H9 (cell line): ENCODE measurements at regions not wholly inside any gene's neighbourhood (a gene's known extent, or its start where the extent isn't known, plus 50 kb on each side); places are given as distances from the start of the nearest gene placed in this dataset.
A peak's percentile ranks its signal among the peaks of the same experiment; 100 is the strongest.

Experiments used
- DNase-seq: peaks from one replicate; pipeline ENCODE4 v3.0.0-alpha.2; 2017
- H2AFZ ChIP-seq: one replicate; pipeline ENCODE4 v1.6.1; 2013; ENCODE audit warnings: mild to moderate bottlenecking, low read length, control low read depth, moderate library complexity
- H2AK5ac ChIP-seq: 2 replicates; pipeline ENCODE4 v1.6.1; 2013; ENCODE audit warnings: low read length, control low read depth, mixed read lengths; ENCODE audit not compliant: insufficient read length
- H2BK120ac ChIP-seq: one replicate; pipeline ENCODE4 v1.6.1; 2013; ENCODE audit warnings: low read depth, mild to moderate bottlenecking, low read length, control low read depth, inconsistent platforms; ENCODE audit not compliant: poor library complexity, severe bottlenecking
- H2BK12ac ChIP-seq: 2 replicates; pipeline ENCODE4 v1.6.1; 2013; ENCODE audit warnings: low read length, control low read depth, mixed read lengths, low read depth; ENCODE audit not compliant: insufficient read length
- H2BK15ac ChIP-seq: 2 replicates; pipeline ENCODE4 v1.6.1; 2013; ENCODE audit warnings: low read depth, low read length, control low read depth
- H2BK20ac ChIP-seq: one replicate; pipeline ENCODE4 v1.6.1; 2013; ENCODE audit warnings: low read depth, mild to moderate bottlenecking, low read length, control low read depth, inconsistent platforms; ENCODE audit not compliant: poor library complexity, severe bottlenecking
- H2BK5ac ChIP-seq: 2 replicates; pipeline ENCODE4 v1.6.1; 2013; ENCODE audit warnings: low read length, control low read depth, mixed read lengths; ENCODE audit not compliant: insufficient read length
- H3K14ac ChIP-seq: 2 replicates; pipeline ENCODE4 v1.6.1; 2013; ENCODE audit warnings: low read length, control low read depth; ENCODE audit not compliant: insufficient read depth
- H3K18ac ChIP-seq: 2 replicates; pipeline ENCODE4 v1.6.1; 2013; ENCODE audit warnings: low read depth, mild to moderate bottlenecking, mixed read lengths, low read length, control low read depth; ENCODE audit not compliant: insufficient read length
- H3K23ac ChIP-seq: 2 replicates; pipeline ENCODE4 v1.6.1; 2013; ENCODE audit warnings: low read length, control low read depth, mixed read lengths, low read depth; ENCODE audit not compliant: insufficient read length
- H3K23me2 ChIP-seq: 2 replicates; pipeline ENCODE4 v1.6.1; 2013; ENCODE audit warnings: low read depth, mild to moderate bottlenecking, mixed read lengths, low read length, control low read depth; ENCODE audit not compliant: insufficient read length, poor library complexity, severe bottlenecking
- H3K27ac ChIP-seq: 2 replicates; pipeline ENCODE4 v1.5.1; 2013; ENCODE audit warnings: low read length, control low read depth, mixed read lengths, low read depth; ENCODE audit not compliant: insufficient read length
- H3K27me3 ChIP-seq: 2 replicates; pipeline ENCODE4 v1.6.1; 2013; ENCODE audit warnings: low read length, control low read depth, inconsistent platforms; ENCODE audit not compliant: insufficient read depth
- H3K4ac ChIP-seq: 2 replicates; pipeline ENCODE4 v1.6.1; 2013; ENCODE audit warnings: low read depth, mild to moderate bottlenecking, control low read depth, inconsistent platforms, low read length, moderate library complexity
- H3K4me1 ChIP-seq: 2 replicates; pipeline ENCODE4 v1.6.1; 2013; ENCODE audit warnings: low read length, control low read depth, inconsistent platforms; ENCODE audit not compliant: insufficient read depth
- H3K4me2 ChIP-seq: 2 replicates; pipeline ENCODE4 v1.6.1; 2013; ENCODE audit warnings: low read length, control low read depth, mixed read lengths; ENCODE audit not compliant: insufficient read length, insufficient read depth
- H3K56ac ChIP-seq: 2 replicates; pipeline ENCODE4 v1.6.1; 2013; ENCODE audit warnings: low read depth, mild to moderate bottlenecking, mixed read lengths, low read length, control low read depth; ENCODE audit not compliant: insufficient read length
- H3K79me1 ChIP-seq: 2 replicates; pipeline ENCODE4 v1.6.1; 2013; ENCODE audit warnings: low read depth, mild to moderate bottlenecking, moderate library complexity, low read length, control low read depth, inconsistent platforms; ENCODE audit not compliant: insufficient read depth, poor library complexity, severe bottlenecking
- H3K79me2 ChIP-seq: 2 replicates; pipeline ENCODE4 v1.6.1; 2013; ENCODE audit warnings: low read length, control low read depth, inconsistent platforms; ENCODE audit not compliant: insufficient read depth
- H3K9ac ChIP-seq: 2 replicates; pipeline ENCODE4 v1.6.1; 2013; ENCODE audit warnings: low read length, control low read depth, mixed read lengths; ENCODE audit not compliant: insufficient read length; ENCODE audit errors: extremely low read depth
- H3K9me3 ChIP-seq: one replicate; pipeline ENCODE4 v1.6.1; 2013; ENCODE audit warnings: low read depth, low read length, inconsistent platforms; ENCODE audit not compliant: control insufficient read depth
- H3T11ph ChIP-seq: one replicate; pipeline ENCODE4 v1.6.1; 2013; ENCODE audit warnings: mild to moderate bottlenecking, low read length, control low read depth, inconsistent platforms
- H4K20me1 ChIP-seq: one replicate; pipeline ENCODE4 v1.6.1; 2013; ENCODE audit not compliant: control insufficient read depth, insufficient read length, insufficient read depth
- H4K5ac ChIP-seq: 2 replicates; pipeline ENCODE4 v1.6.1; 2013; ENCODE audit warnings: low read depth, mild to moderate bottlenecking, mixed read lengths, low read length, control low read depth; ENCODE audit not compliant: insufficient read length
- H4K8ac ChIP-seq: replicated peaks from 2 replicates; pipeline ENCODE4 v1.6.1; 2013; ENCODE audit warnings: low read length, control low read depth, mixed read lengths, low read depth; ENCODE audit not compliant: insufficient read length
- H4K91ac ChIP-seq: 2 replicates; pipeline ENCODE4 v1.6.1; 2013; ENCODE audit warnings: low read depth, mild to moderate bottlenecking, moderate library complexity, mixed read lengths, low read length, control low read depth; ENCODE audit not compliant: insufficient read length
- H3K27ac Mint-ChIP-seq, 3 experiments: 2 replicates in 2 of 3; 3 replicates in 1 of 3; pipeline ENCODE4 v1.8.0; 2020 to 2021; ENCODE audit warnings: mixed read lengths in 3 of 3, mild to moderate bottlenecking in 1 of 3, moderate library complexity in 1 of 3
- H3K27me3 Mint-ChIP-seq: 2 replicates; pipeline ENCODE4 v1.8.0; 2021; ENCODE audit warnings: low read depth, mild to moderate bottlenecking, moderate library complexity, mixed read lengths
- H3K36me3 Mint-ChIP-seq, 3 experiments: 2 replicates in 2 of 3; 3 replicates in 1 of 3; pipeline ENCODE4 v1.8.0; 2020 to 2021; ENCODE audit warnings: low read depth in 3 of 3, mixed read lengths in 3 of 3; ENCODE audit not compliant: insufficient read depth in 1 of 3
- H3K4me1 Mint-ChIP-seq, 2 experiments: 2 replicates each; pipeline ENCODE4 v1.8.0; 2020; ENCODE audit warnings: mixed read lengths in 2 of 2
- H3K4me3 Mint-ChIP-seq, 2 experiments: 2 replicates in 1 of 2; 3 replicates in 1 of 2; pipeline ENCODE4 v1.8.0; 2020 to 2021; ENCODE audit warnings: mild to moderate bottlenecking in 2 of 2, mixed read lengths in 2 of 2, moderate library complexity in 1 of 2
- H3K9me3 Mint-ChIP-seq, 2 experiments: 2 replicates in 1 of 2; 3 replicates in 1 of 2; pipeline ENCODE4 v1.8.0; 2020; ENCODE audit warnings: mild to moderate bottlenecking in 2 of 2, mixed read lengths in 2 of 2, moderate library complexity in 1 of 2
- WGBS: extraction: QIAGEN DNeasy Blood & Tissue Kit; methylation state at CpG from one replicate; pipeline ENCODE4 v1.1.7; 2013; ENCODE audit warnings: missing lambda C conversion rate, low lambda C conversion rate, mixed read lengths; ENCODE audit not compliant: insufficient read length; ENCODE audit errors: extremely low coverage; 5-methylcytosine and 5-hydroxymethylcytosine counted together
- TF ChIP-seq, protein P1 (sequence below): fragments of 200-600 bp; sonication (generic); conservative IDR thresholded peaks from 3 replicates; pipeline ENCODE4 v1.8.0; 2021; ENCODE audit warnings: antibody characterized with exemption, mild to moderate bottlenecking

DNA sequence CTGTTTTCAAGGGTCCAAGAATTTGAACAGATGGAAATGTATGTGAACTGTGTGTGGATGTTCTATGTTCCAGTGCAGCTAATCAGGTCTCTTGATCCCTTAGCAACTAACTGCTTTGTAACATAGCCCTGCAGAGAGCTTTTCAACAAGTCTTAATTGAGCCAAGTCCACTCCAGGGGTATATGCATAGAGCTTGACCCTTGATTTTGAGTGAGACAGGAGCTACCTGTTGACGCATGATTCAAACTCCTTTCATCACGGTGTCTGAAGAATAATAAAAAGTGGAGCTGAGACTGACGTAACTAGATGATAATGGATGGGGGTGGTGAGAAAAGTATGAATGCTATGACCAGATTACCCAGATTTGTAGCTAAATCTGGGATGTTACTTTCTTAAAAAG, 93.3 kb upstream of the CCDC54 start:
- peaks cover 10% of the 10 kb centered on the region for H3K4me1 ChIP-seq
- no peak overlapping the region for H2AFZ ChIP-seq
- H2BK5ac ChIP-seq: no peak overlapping the region
- H3K4me3 Mint-ChIP-seq: no peak overlapping the region; a peak in 2 of 5 replicates
- H2BK12ac ChIP-seq: no peak overlapping the region
- H4K5ac ChIP-seq: no peak overlapping the region
- H3K23ac ChIP-seq: no peak overlapping the region
- no peak overlapping the region for H4K8ac ChIP-seq
- peaks cover 35 to 37% of the 10 kb centered on the region in 2 experiments for H3K4me1 Mint-ChIP-seq
- no peaks in the 10 kb centered on the region; the same call in 1 of the 2 replicates for H3K27me3 ChIP-seq
- H3K14ac ChIP-seq: no peak overlapping the region
- no CpG with 5 or more reads among the region's 3 CpGs for WGBS
- H3K9me3 Mint-ChIP-seq: peaks cover 7 to 10% of the 10 kb centered on the region in 2 experiments
- H3K23me2 ChIP-seq: no peaks in the 10 kb centered on the region
- TF ChIP-seq, protein P1, sequence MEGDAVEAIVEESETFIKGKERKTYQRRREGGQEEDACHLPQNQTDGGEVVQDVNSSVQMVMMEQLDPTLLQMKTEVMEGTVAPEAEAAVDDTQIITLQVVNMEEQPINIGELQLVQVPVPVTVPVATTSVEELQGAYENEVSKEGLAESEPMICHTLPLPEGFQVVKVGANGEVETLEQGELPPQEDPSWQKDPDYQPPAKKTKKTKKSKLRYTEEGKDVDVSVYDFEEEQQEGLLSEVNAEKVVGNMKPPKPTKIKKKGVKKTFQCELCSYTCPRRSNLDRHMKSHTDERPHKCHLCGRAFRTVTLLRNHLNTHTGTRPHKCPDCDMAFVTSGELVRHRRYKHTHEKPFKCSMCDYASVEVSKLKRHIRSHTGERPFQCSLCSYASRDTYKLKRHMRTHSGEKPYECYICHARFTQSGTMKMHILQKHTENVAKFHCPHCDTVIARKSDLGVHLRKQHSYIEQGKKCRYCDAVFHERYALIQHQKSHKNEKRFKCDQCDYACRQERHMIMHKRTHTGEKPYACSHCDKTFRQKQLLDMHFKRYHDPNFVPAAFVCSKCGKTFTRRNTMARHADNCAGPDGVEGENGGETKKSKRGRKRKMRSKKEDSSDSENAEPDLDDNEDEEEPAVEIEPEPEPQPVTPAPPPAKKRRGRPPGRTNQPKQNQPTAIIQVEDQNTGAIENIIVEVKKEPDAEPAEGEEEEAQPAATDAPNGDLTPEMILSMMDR: no peak
- no peak overlapping the region for H3T11ph ChIP-seq
- H4K20me1 ChIP-seq: no peaks in the 10 kb centered on the region
- H2BK15ac ChIP-seq: no peak overlapping the region
- H3K4me2 ChIP-seq: no peak overlapping the region
- no peak overlapping the region for H3K9ac ChIP-seq
- H3K9me3 ChIP-seq: no peaks in the 10 kb centered on the region
- H2BK20ac ChIP-seq: no peak overlapping the region
- H3K4ac ChIP-seq: no peak overlapping the region
- peaks cover 6% of the 10 kb centered on the region in 3 experiments; a peak in 5 of 7 replicates for H3K36me3 Mint-ChIP-seq
- H2AK5ac ChIP-seq: no peak overlapping the region
- peak overlapping the region in 1 of 3 experiments; percentile 20; a peak in 1 of 7 replicates for H3K27ac Mint-ChIP-seq
- H4K91ac ChIP-seq: no peak overlapping the region
- H3K18ac ChIP-seq: no peak overlapping the region
- no peaks in the 10 kb centered on the region for H3K79me1 ChIP-seq
- no peaks in the 10 kb centered on the region for H3K79me2 ChIP-seq
- H3K56ac ChIP-seq: no peak overlapping the region
- DNase-seq: no peak
- no peak overlapping the region for H2BK120ac ChIP-seq
- peaks cover 5% of the 10 kb centered on the region; the same call in 1 of the 2 replicates for H3K27me3 Mint-ChIP-seq
- H3K27ac ChIP-seq: no peak overlapping the region
